Activated CD8-positive, alpha-beta T cell treated with anti-CD3 and anti-CD28 coated beads, Interleukin-2, amount 10 ng/mL, durations not matched to agents 7 days and 5 days (primary cell): ENCODE measurements at regions not wholly inside any gene's neighbourhood (a gene's known extent, or its start where the extent isn't known, plus 50 kb on each side); places are given as distances from the start of the nearest gene placed in this dataset.

ENCODE experiments used
- ATAC-seq: fragments of 150-1000 bp; cut with Tn5 transposase; one replicate; pipeline ENCODE4 v1.10.0; 2021; ENCODE audit warnings: moderate library complexity
- CTCF ChIA-PET: fragments of 350-600 bp; sonication (Branson Sonifier 250); formaldehyde crosslinking; loops from one replicate; lab custom pipeline; 2021; ENCODE audit warnings: antibody characterized with exemption; lab: Charles Lee
- POLR2A ChIA-PET: fragments of 350-600 bp; sonication (Branson Sonifier 250); formaldehyde crosslinking; loops from one replicate; lab custom pipeline; 2021; ENCODE audit warnings: antibody characterized with exemption; lab: Charles Lee
- DNase-seq: peaks from one replicate; pipeline ENCODE4 v3.0.0-alpha.2; 2020
- H3K27ac Mint-ChIP-seq: one replicate; pipeline ENCODE4 v1.8.0; 2021; ENCODE audit warnings: mild to moderate bottlenecking, mixed read lengths
- H3K27me3 Mint-ChIP-seq: one replicate; pipeline ENCODE4 v1.8.0; 2021; ENCODE audit warnings: low read depth, mixed read lengths
- H3K36me3 Mint-ChIP-seq: one replicate; pipeline ENCODE4 v1.8.0; 2021; ENCODE audit warnings: low read depth, mixed read lengths
- H3K4me1 Mint-ChIP-seq: one replicate; pipeline ENCODE4 v1.8.0; 2021; ENCODE audit warnings: low read depth, mixed read lengths
- H3K4me3 Mint-ChIP-seq: one replicate; pipeline ENCODE4 v1.8.0; 2021; ENCODE audit warnings: mild to moderate bottlenecking, mixed read lengths
- H3K9me3 Mint-ChIP-seq: one replicate; pipeline ENCODE4 v1.8.0; 2022; ENCODE audit warnings: mixed read lengths; ENCODE audit not compliant: insufficient read depth

DNA sequence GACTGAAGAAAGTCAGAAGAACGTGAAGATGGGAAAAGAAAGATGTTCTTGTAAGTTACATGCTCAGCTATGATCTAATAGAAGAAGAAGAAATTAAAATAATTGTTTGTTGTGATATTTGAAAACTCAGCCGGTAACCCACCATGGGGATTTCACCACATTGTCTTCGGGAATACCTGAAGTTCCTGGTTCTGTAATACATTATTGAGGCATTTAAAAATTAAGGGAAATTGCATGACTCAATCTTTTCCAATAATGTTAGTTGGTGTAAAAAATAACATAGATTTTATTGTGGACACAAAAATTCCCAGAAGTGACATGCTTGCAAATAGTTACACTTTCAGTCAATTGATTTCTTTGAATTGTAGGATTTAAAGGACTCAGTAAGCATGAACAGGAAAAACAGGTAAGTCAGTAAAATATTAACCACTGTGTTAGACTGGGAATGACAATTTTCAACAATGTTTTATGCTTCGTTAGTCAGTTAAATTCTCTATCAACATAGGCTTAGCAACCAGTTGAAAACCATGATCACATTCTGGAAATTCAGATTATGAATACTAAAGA is 745.1 kb downstream of the LTN1 start:
- ChIA-PET POLR2A (no interaction called here), CTCF (no interaction called here)
- H3K27ac Mint-ChIP-seq = no peak overlapping the region
- DNase-seq = no peak
- no peaks in the 10 kb centered on the region for H3K9me3 Mint-ChIP-seq
- H3K4me1 Mint-ChIP-seq = no peaks in the 10 kb centered on the region
- no peaks in the 10 kb centered on the region for H3K27me3 Mint-ChIP-seq
- H3K36me3 Mint-ChIP-seq = no peaks in the 10 kb centered on the region
- no peak for ATAC-seq
- no peak overlapping the region for H3K4me3 Mint-ChIP-seq

DNA sequence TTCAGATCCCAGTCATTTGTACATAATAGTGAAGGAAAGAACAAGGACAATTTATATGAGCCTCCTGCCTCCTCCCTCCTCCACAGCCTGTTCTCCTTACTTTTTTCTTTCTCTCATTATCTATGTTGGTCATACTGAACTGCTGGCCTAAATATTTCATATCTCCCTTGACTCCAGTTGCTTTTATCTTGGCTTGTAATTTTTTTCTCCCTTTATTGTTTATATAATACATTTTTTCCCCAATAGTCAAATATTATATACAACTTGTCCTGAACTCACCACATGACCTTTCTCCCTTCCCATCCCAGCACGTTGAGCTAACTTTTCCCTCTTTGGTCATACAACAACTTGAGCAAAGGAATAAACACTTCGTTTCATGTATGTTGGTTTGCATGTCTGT is 752.1 kb downstream of the LTN1 start:
- ATAC-seq = no peak
- no peaks in the 10 kb centered on the region for H3K4me1 Mint-ChIP-seq
- H3K27me3 Mint-ChIP-seq = no peaks in the 10 kb centered on the region
- POLR2A ChIA-PET = no interaction called here
- H3K4me3 Mint-ChIP-seq = no peak overlapping the region
- DNase-seq = no peak
- no peak overlapping the region for H3K27ac Mint-ChIP-seq
- no peaks in the 10 kb centered on the region for H3K9me3 Mint-ChIP-seq
- H3K36me3 Mint-ChIP-seq = no peaks in the 10 kb centered on the region
- CTCF ChIA-PET = no interaction called here

DNA sequence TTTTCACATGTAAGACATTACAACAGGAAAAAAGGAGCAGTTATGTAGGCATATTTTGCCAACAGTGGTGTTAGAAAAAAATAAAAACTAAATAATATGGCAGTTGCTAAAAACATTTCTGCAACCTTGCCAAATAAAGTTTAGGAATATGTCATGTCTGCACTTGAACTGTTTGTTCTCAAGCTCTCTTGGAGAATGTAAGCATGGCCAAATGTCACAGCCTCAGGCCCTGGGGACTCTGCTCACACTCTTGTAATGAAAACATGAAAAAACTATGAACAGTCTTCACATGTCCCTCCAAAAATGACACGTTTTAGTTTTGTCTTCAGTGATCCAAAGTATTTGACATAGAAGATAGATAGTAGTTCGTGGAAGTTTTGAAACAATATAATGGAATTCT is 753.3 kb downstream of the LTN1 start:
- Mint-ChIP-seq H3K9me3 (no peaks in the 10 kb centered on the region), H3K27ac (no peak overlapping the region), H3K4me1 (no peaks in the 10 kb centered on the region), H3K36me3 (no peaks in the 10 kb centered on the region), H3K4me3 (no peak overlapping the region), H3K27me3 (no peaks in the 10 kb centered on the region)
- DNase-seq = no peak
- POLR2A ChIA-PET = no interaction called here
- no peak for ATAC-seq
- CTCF ChIA-PET = no interaction called here

DNA sequence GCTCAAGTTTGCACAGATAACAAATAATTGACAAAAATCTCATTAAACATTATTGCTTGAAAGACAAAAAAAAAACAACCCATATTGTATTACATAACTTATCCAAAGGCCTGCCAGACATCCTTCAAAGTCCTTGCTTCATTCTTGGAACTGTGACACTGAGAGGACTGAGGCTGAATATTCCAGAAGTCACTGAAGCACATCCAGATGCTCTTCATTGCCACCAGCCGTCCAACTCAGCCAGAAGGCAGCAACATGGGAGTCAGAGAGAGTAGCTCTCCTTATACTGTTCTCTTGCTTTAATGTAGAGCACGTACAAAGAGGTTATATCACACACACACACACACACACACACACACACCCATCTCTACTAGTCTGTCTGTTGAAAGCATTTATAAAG is 755.0 kb downstream of the LTN1 start:
- ChIA-PET POLR2A (no interaction called here), CTCF (no interaction called here)
- H3K4me1 Mint-ChIP-seq = no peaks in the 10 kb centered on the region
- H3K4me3 Mint-ChIP-seq = no peak overlapping the region
- H3K36me3 Mint-ChIP-seq = no peaks in the 10 kb centered on the region
- H3K27me3 Mint-ChIP-seq = no peaks in the 10 kb centered on the region
- DNase-seq = no peak
- no peak for ATAC-seq
- no peaks in the 10 kb centered on the region for H3K9me3 Mint-ChIP-seq
- no peak overlapping the region for H3K27ac Mint-ChIP-seq

DNA sequence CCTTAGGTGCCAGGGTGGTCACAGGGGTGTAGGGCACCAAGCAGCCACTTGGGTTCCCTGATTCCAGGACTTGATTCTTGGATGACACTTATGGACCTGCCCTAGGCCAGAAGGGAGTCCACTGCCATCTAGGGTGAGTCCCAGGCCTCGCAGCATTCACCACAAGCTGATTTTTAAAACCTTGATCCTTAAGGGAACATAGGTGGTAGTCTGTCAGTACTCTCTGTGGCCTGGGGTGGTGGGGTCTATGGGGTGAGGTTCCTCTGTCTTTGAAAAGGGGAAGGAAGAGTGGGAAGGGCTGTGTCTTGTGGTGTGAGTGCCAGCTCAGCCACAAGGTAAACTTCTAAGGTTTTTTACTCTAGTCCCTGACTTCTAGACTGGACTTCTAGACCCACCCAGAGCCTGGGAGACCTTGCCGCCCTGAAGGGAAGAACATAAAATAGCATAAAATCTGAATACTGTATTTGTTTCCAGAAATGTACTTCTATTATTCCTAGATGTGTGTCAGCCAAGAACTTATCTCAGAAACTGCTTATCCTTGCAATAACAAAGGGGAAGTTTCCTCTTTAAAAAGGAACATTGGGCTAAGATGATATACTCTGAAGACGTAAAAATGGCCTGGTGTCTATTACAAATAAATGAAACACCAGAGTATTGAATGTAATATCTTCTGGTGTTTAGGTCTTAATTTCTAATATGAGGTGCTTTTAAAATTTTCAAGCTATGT is 757.3 kb downstream of the LTN1 start:
- H3K9me3 Mint-ChIP-seq = no peaks in the 10 kb centered on the region
- no peak overlapping the region for H3K27ac Mint-ChIP-seq
- no peak overlapping the region for H3K4me3 Mint-ChIP-seq
- no peaks in the 10 kb centered on the region for H3K27me3 Mint-ChIP-seq
- no peak for ATAC-seq
- ChIA-PET POLR2A (no interaction called here), CTCF (no interaction called here)
- DNase-seq = no peak
- H3K36me3 Mint-ChIP-seq = no peaks in the 10 kb centered on the region
- H3K4me1 Mint-ChIP-seq = no peaks in the 10 kb centered on the region

DNA sequence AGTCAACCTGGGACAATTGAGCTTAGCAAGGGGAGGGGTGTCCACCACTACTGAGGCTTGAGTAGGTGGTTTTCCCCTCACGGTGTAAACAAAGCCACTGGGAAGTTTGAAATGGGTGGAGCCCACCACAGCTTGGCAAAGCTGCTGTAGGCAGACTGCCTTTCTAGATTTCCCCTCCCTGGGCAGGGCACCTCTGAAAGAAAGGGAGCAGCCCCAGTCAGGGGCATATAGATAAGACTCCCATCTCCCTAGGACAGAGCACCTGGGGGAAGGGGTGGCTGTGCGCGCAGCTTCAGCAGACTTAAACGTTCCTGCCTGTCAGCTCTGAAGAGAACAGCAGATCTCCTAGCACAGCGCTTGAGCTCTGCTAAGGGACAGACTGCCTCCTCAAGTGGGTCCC is 758.4 kb downstream of the LTN1 start:
- no peak for ATAC-seq
- POLR2A ChIA-PET = no interaction called here
- Mint-ChIP-seq H3K4me1 (no peaks in the 10 kb centered on the region), H3K9me3 (no peaks in the 10 kb centered on the region), H3K36me3 (no peaks in the 10 kb centered on the region), H3K27ac (no peak overlapping the region), H3K27me3 (no peaks in the 10 kb centered on the region), H3K4me3 (no peak overlapping the region)
- CTCF ChIA-PET = no interaction called here
- DNase-seq = no peak

DNA sequence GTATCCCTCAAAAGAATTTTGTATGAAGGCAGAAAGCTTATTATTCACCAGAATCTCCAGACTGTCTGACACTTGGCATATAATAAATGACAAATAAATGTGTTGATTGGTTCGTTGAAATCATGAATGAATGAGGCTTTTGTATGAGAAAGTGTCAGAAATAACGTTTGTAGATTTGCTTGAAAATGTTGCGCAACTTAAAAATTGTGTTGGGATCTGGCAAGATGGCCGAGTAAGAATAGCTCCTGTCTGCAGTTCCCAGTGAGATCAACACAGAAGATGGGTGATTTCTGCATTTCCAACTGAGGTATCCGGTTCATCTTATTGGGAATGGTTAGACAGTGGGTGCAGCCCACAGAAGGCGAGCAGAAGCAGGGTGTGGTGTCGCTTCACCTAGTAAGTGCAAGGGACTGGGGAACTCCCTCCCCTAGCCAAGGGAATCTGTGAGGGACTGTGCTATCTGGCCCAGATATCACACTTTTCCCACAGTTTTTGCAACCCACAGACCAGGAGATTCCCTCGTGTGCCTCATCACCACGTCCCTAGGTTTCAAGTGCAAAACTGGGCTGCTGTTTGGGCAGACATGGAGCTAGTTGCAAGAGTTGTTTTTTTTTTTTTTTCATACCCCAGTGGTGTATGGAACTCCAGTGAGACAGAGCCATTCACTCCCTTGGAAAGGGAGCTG is 759.0 kb downstream of the LTN1 start:
- Mint-ChIP-seq H3K4me3 (no peak overlapping the region), H3K27ac (no peak overlapping the region), H3K9me3 (no peaks in the 10 kb centered on the region), H3K27me3 (no peaks in the 10 kb centered on the region), H3K36me3 (no peaks in the 10 kb centered on the region), H3K4me1 (no peaks in the 10 kb centered on the region)
- POLR2A ChIA-PET = no interaction called here
- CTCF ChIA-PET = no interaction called here
- DNase-seq = no peak
- no peak for ATAC-seq

DNA sequence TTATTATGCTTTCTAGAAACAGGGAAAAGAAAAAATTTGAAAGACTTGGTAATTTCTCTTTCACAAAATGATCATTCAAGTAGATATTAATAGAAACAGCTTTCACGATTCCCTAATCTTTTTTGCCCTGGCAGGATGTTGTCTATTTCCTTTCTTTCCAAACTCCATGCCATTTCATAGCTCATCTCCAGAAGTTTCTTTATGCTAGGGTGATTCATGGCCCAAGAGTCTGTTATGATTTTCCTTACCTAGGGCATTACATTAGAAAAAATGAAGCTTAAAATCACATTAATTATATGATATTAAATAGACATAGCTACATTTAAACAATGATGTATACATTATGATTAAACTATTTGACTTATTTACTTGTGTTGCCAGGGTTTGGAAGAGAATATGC is 762.1 kb downstream of the LTN1 start:
- Mint-ChIP-seq H3K9me3 (no peaks in the 10 kb centered on the region), H3K27me3 (no peaks in the 10 kb centered on the region), H3K36me3 (no peaks in the 10 kb centered on the region), H3K4me1 (no peaks in the 10 kb centered on the region), H3K27ac (no peak overlapping the region), H3K4me3 (no peak overlapping the region)
- no peak for ATAC-seq
- no peak for DNase-seq
- CTCF ChIA-PET = no interaction called here
- POLR2A ChIA-PET = no interaction called here

DNA sequence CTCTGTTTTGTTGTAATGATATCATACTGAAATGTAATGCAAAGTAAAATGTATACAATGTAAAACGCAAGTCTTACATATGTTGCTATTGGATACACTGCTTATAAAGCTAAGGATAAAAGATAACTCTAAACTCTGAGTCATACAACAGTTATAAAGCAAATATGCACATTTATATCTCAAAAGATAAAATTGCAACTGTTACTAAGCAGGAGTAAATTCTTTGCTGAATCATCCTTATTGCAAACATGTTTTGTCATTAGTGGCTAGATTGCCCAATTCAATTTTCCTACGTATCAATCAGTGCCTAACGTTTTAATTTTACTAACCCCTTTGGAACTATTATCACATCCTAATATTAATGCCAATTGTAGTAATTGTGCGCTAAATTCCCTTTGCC is 762.9 kb downstream of the LTN1 start:
- no peaks in the 10 kb centered on the region for H3K36me3 Mint-ChIP-seq
- ATAC-seq = no peak
- ChIA-PET POLR2A (no interaction called here), CTCF (no interaction called here)
- H3K4me1 Mint-ChIP-seq = no peaks in the 10 kb centered on the region
- no peak for DNase-seq
- H3K27ac Mint-ChIP-seq = no peak overlapping the region
- no peaks in the 10 kb centered on the region for H3K9me3 Mint-ChIP-seq
- H3K27me3 Mint-ChIP-seq = no peaks in the 10 kb centered on the region
- H3K4me3 Mint-ChIP-seq = no peak overlapping the region

DNA sequence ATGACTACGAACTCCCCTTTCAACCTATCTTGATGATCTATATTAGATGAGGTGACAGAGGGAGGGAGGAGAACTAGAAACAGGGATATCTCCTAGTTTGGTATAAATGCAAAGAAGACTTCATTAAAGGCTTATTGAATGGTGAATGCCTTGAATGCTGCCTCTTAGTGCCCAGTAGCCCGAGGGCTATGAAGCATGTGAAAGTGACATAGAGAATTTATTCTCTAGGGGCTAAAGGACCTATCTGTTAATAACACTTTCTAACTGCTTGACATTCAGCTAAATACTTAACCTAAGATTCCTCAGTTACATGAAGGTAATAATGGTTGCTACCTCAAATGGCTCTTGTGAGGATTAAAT is 764.1 kb downstream of the LTN1 start:
- Mint-ChIP-seq H3K36me3 (no peaks in the 10 kb centered on the region), H3K4me1 (no peaks in the 10 kb centered on the region), H3K27me3 (no peaks in the 10 kb centered on the region), H3K9me3 (no peaks in the 10 kb centered on the region), H3K4me3 (no peak overlapping the region), H3K27ac (no peak overlapping the region)
- ChIA-PET CTCF (no interaction called here), POLR2A (no interaction called here)
- DNase-seq = no peak
- no peak for ATAC-seq

DNA sequence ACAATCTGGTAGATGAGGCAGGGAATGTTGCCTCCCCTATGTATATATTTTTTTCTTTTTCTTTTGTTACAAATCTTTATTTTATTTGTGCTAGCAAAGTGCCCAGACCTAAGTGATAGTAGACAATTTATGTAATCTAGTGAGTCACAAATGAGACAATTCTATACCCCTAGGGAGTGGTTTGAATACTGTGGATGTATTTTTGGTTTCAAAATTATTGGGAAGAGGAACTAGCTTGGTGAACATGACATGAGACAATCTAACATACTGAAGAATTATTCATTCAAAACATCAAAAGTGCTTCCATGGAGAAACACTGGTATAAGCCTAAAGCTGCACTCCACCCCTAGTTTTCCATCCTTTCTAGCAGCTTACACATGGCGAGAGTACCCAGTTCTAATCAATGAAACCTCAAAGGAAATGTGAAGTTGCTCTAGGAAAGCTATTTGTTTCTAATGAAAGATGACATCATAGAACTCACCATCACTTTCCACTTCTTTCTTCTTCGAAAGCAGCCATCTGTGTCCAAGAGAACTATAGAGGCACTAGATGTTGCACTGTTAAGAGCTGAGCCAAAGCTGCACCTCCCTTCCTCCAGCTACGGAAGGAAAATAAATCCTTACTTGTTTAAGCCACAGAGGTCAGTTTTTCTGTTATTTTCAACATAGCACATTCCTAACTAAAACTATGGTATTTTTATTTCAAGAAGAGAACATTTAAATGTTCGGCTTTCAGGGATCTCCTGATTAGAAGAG is 764.6 kb downstream of the LTN1 start:
- H3K9me3 Mint-ChIP-seq = no peaks in the 10 kb centered on the region
- no peaks in the 10 kb centered on the region for H3K27me3 Mint-ChIP-seq
- H3K4me1 Mint-ChIP-seq = no peaks in the 10 kb centered on the region
- no peak overlapping the region for H3K4me3 Mint-ChIP-seq
- CTCF ChIA-PET = no interaction called here
- no peak overlapping the region for H3K27ac Mint-ChIP-seq
- POLR2A ChIA-PET = no interaction called here
- ATAC-seq = no peak
- H3K36me3 Mint-ChIP-seq = no peaks in the 10 kb centered on the region
- no peak for DNase-seq

DNA sequence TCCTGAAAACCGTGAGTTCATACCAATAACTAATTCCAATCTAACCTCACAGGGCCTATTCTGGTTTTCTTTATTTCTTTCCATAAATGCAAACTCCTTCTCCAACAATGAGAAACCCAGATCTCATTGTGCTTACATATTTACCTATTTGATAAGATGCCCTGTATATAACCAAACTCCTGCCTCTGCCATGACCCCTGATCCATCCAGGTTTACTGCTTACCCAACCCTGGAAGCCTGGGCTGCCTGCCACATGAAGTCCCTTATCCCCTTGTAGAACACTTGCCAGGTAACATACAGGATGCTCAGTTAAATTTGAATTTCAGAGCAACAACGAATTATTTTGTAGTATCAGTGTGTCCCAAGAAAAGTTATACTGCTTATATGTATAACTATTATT is 766.1 kb downstream of the LTN1 start:
- CTCF ChIA-PET = no interaction called here
- ATAC-seq (no peak), DNase-seq (no peak)
- Mint-ChIP-seq H3K4me3 (no peak overlapping the region), H3K4me1 (no peaks in the 10 kb centered on the region), H3K27ac (no peak overlapping the region), H3K36me3 (no peaks in the 10 kb centered on the region), H3K27me3 (no peaks in the 10 kb centered on the region), H3K9me3 (no peaks in the 10 kb centered on the region)
- POLR2A ChIA-PET = no interaction called here
